ACHN (cell line): ENCODE measurements at regions not wholly inside any gene's neighbourhood (a gene's known extent, or its start where the extent isn't known, plus 50 kb on each side); places are given as distances from the start of the nearest gene placed in this dataset.
"Not testable (repeated sequence)": the region's sequence is repeated elsewhere in the genome, so short reads cannot be mapped to it uniquely, and the experiment has no call there.

Experiments
- DNase-seq: peaks from one replicate; pipeline ENCODE4 v3.0.0-alpha.2; 2015
- in situ Hi-C: cut with HindIII; loops from 2 replicates; pipeline ENCODE4 v1.10.0; 2017; ENCODE audit warnings: low sequenced_read_pairs, low pct_ligation_motif_present, low pct_unique_long_range_greater_than_20kb

DNA sequence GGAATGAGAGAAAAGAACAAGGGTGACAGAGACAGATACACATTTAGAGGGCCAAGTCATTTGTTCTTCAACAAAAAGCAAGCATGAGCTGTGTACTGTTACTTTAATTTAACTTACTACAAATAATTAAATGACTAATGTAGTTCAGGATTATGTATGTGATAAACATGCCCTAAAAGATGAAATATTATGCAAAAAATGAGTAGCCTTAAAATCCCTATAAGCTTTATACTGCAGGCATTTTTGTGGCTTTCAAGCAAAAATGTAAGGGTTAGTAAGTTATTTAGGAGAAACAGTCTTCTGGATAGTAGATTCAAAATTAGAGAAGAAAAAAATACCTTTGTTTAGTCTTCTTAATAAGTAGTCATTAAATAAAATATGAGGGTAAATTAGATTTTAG, 431.2 kb downstream of the CSNK1G3 start:
- no peak for DNase-seq
- in situ Hi-C loops, result no loop called here

DNA sequence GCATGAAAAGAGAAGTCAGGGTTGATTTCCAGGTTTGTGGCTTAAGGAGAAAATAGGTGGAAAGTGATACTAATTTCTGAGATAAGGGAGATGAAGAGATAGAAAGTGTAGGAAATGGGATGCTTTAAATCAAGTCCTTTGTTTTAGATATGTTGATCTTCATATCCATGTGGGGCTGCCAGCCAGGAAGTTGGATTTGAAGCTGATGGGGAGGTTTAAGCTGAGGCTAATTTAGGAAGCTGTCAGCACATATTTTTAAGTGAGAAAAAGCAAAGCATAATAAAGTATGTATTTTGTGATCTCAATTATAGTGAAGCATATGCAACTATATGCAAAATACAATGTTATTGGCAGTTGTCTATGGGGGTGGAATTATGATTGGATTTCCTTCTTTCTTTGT, 428.4 kb downstream of the CSNK1G3 start:
- in situ Hi-C loops, result no loop called here
- DNase-seq, result no peak

DNA sequence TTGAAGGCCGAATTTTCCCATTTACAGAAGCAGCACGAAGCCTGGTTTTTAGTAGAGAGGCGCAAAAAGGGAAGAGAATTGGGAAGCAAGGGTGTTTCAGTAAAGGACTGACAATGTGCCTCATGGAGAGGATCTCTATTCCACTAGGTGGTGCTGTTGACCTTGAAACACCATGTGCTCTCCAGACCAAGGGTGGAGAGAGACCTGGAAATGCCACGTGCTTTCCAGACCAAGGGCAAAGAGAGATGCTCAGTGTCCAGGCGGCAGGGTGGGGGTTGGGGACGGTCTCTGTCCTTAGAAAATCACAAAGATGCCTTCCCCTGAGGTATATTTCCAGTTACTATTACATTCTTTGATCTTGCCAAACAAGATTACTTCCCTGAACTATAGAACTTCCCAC, 425.3 kb downstream of the CSNK1G3 start:
- peak; percentile 53 for DNase-seq

DNA sequence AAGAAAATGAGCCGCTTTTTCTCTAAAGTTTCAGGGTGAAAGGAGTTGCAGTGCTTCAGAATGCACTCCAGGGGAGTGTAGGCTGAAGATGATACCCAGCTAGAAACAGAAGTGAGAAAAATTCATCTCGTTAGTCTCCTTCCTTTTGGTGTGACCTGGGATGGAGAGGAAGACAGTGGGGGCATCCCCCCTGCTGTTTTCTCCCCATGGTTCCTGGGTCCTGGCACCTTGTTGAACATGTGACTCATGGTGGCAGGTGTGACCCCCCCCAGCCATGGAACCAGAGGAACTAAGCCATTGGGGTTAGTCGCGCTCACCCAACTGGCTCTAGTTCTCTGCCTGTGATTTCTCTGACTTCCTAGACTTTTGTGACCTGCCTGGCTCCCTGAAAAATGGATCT, 424.6 kb downstream of the CSNK1G3 start:
- no peak for DNase-seq
- in situ Hi-C loops, result no loop called here

More for the DNA sequence above, 425.3 kb downstream of the CSNK1G3 start:
- in situ Hi-C loops, result no loop called here

DNA sequence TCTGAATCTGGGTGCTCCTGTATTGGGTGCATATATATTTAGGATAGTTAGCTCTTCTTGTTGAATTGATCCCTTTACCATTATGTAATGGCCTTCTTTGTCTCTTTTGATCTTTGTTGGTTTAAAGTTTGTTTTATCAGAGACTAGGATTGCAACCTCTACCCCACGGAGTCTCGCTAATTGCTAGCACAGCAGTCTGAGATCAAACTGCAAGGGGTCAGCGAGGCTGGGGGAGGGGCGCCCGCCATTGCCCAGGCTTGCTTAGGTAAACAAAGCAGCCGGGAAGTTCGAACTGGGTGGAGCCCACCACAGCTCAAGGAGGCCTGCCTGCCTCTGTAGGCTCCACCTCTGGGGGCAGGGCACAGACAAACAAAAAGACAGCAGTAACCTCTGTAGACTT, 421.8 kb downstream of the CSNK1G3 start:
- DNase-seq, in situ Hi-C loops: not testable (repeated sequence)

DNA sequence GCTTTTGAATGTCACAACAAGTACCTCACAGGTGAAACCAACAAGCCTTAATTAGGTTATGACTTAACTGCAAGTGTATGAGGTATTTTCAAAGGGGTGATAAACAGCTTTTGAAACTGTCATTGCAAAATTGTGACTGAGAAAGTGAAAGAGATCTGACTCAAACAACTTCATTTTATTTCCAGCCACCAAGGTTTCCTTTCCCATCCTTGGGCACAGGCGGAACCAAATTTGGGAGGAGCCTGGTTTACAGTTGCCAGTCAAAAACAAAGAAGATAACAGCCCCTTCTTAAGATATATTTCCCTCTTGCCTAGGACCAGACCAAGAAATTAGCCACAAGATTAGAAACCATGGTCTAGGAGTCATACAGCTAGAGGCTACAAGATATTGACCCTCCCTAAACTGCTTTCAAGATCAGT, 417.1 kb downstream of the CSNK1G3 start:
- in situ Hi-C loops, result no loop called here
- no peak for DNase-seq

DNA sequence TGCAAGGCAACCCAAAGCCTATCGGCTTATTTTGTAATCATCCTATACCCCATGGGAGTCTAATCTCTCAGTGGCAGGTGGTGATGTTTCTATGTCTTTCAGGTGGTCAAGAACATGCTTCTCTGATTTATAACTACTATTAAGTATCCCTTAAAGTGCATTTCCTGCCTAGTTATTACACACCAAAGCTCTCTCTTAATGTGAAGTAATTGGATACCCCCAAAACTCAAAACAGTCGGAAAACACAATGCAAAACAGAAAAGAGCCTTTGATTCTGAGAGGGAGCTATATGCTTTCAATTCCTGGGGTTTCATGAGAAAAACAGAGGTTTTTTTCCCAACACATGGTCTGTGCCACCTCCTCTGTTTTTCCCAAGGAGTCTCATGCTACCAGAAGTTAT, 416.4 kb downstream of the CSNK1G3 start:
- in situ Hi-C loops, result no loop called here
- DNase-seq, result no peak

DNA sequence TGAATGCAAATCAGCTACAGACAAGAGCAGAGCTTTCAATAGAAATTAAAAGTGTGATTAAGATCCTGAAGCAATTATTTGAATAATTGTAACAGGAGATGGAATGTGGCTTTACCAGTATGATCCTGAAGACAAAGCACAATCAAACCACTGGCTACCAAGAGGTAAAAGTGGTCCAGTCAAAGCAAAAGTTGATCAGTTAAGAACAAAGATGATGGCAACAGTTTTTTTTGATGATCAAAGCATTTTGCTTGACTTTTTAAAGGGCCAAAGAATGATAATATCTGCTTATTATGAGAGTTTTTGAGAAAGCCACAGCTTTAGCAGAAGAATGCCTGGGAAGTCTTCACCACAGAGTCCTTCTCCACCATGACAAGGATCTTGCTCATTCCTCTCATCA, 409.2 kb downstream of the CSNK1G3 start:
- DNase-seq, result no peak
- in situ Hi-C loops, result no loop called here

DNA sequence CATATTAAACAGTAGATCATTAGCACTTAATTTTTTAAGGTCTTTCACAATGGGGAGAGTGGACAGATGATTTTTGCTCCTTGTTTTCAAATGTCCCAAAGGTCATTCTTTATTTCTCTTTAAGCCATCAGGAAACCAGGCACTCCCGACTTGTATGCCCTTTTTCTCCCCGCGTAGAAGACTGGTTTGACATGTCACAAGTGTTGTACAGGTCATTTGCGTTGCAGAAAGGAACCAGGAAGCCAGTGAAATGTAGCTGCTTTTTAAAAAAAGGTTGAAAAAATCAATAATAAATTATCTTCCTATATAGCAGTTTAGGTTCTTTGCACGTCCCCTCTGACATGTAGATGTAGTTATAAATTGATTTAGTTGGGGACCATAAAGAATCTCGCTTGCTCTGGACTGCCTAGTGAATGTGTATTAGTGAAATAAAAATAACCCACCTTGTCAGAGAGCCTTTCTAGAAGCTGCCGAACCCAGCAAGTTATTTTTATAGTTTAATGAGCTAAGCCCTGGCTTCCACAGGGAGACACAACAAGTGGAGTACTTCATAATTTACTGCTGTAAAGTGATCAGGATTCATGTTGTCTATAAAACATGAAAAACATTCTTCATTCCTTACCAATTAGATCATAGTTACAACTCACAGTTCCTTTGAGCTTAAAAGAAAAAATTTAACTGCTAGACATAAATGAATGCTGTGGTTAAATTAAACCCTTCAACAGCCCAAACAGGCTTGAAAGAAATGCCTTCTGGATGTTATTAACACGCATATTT, 404.6 kb downstream of the CSNK1G3 start:
- in situ Hi-C loops, result no loop called here
- peak; percentile 47 for DNase-seq

DNA sequence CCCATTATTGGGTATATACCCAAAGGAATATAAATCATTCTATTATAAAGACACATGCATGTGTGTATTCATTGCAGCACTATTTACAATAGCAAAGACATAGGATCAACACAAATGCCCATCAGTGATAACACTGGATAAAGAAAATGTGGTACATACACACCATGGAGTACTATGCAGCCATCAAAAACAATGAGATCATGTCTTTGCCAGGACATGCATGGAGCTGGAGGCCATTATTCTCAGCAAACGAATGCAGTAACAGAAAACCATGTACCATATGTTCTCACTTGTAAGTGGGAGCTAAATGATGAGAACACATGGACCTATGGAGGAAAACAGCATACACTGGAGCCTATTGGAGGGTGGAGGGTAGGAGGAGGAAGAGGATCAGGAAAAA, 402.4 kb downstream of the CSNK1G3 start:
- in situ Hi-C loops, result no loop called here
- DNase-seq, result no peak

DNA sequence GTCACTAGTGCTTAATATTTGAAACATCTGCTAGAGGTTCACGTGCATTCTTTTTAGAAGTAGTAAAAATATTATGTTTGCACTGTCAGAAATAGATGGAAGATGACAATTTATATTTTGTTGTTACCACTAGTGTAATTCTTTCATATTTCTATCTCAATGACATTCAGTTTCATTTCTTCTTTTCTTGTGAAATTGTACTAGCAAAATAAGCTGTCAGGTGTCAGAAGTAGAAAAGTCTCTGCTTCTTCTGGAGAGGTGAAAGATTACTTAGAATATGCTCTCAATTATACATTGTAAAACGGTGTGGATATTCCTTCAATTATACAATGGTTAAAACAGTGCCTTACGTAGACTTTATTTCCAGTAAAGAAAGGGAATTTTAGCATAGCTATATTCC, 395.4 kb downstream of the CSNK1G3 start:
- no peak for DNase-seq
- in situ Hi-C loops, result no loop called here

DNA sequence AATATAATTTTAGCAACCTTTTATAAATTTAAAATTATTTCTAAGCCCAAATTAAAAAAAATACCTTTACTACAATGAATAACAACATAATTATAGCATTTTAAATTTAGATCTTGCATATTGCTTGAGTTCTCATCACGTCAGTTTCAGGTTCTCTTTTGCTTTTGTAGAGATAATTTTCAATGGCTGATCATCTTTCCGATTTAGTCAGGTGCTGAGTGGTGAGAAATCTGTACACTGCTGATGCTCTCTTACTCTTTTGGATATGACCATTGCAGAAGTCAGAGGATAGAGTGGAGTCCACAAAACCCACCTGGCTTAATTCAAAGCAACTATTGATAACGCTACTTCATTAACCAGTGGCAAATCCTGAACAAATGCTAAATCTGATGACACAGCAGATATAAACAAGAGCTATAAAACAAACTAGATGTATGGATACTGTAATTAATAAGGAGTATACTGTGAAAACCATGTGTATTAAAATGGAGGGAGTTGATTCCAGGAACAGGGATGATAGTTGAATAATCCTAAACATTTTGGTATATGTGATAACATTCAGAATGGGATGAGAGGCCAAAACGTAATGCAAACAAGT, 394.8 kb downstream of the CSNK1G3 start:
- DNase-seq, result no peak
- in situ Hi-C loops, result no loop called here

DNA sequence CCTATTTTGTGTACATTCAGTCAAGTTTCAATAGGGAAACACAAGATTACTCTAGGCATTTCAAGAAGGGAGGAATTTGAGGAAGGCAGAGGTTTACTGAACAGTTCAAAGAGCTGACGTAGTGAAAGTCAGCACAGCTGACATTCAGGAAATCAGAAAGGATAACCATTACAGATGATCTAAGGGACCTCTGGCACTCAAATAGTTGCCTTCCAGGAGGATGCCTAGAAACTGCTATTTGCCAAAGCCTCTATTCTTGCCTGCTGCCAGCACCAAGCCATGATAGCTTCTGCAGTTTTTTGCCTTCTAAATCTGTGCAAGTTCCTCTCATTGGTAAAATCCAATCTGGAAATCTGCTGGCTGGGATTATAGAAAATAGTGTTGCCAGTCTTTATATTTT, 373.1 kb downstream of the CSNK1G3 start:
- in situ Hi-C loops, result no loop called here
- DNase-seq, result no peak

DNA sequence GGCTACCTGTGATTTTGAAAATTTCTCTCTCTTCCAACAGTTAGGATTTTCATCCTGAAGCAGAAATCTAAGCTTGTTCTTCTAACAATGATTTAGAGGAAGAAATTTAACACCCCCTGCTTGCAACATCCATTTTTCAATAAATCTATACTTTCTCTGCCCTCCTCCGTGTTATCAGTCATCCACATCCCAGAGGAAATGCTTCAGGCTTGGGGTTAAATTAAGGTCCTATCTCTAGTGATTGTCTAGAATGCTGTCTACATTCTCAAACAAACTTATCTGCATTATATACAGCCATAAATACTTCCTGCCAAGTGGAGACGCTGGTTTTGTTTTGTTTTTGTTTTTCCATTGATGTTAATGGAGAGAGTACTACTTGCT, 371.0 kb downstream of the CSNK1G3 start:
- in situ Hi-C loops, result no loop called here
- no peak for DNase-seq

DNA sequence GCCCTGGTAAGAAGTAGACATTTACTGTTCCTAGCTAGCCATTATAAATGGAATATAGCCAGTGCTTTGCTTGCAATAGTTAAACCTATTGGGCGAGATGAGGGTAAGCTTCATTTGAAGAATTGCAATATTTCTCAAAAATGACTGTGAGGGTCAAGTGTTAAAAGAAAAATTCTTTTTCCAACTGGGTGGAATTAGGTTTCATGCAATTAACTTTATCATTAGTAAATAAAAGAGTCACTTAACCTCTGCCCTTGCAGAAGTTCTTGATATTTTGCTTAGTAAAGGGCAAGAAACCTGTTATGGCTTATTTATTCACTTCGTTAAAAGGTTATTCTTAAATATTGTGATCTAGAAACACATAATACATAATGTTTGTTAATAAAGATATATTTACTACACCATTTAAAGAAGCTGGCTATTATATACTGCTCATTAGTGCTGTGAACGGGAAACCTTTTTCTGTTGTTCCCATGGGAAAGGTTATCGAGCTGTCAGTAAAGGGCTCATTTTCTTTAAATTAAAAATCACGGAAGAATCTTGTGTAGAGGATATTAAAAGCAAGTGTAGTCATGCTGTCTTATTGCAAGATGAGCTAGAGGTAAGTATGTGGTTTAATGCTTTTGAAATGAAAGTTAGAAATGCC, 370.5 kb downstream of the CSNK1G3 start:
- in situ Hi-C loops, result no loop called here
- no peak for DNase-seq

DNA sequence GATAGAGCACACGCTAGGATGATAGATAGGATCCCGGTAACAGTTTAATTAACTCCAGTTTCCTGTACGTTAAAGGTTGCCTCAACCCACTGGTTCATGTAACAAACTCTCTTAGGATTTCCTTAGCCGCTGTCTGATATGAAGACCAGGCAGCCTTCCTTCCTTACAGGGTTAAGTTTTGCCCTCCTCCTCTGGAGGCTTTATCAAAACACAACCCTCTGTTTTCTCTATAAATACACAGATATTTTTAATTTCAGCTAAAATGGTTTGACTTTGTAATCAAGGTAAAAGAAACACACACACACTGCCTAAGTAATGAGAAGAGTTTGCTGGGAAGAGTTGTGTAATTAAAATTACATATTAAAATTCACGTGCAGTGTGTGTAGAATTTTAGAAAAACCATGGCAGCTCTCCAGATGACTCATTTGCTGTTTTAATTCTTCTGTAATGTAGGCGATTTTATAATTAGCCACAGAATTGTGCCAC, 369.8 kb downstream of the CSNK1G3 start:
- DNase-seq, result peak; percentile 9
- in situ Hi-C loops, result no loop called here

DNA sequence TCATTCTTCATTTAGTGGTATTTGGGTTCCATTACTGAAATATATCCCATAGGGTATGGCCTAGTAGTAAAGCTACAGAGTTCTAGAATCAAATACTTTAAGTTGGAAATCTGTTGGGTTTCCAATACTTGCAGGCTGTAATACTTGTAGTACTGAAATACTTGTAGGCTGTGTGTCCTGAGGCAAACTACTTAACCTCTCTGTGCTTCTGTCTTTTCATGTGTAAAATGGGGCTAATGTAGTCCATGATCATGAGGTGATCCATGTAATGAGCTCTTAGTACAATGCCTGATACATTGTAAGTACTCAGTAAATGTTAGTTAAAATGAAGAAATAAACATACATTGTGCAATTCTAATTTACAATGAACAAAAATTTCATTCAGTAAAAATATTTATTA, 368.9 kb downstream of the CSNK1G3 start:
- DNase-seq, result no peak
- in situ Hi-C loops, result no loop called here

DNA sequence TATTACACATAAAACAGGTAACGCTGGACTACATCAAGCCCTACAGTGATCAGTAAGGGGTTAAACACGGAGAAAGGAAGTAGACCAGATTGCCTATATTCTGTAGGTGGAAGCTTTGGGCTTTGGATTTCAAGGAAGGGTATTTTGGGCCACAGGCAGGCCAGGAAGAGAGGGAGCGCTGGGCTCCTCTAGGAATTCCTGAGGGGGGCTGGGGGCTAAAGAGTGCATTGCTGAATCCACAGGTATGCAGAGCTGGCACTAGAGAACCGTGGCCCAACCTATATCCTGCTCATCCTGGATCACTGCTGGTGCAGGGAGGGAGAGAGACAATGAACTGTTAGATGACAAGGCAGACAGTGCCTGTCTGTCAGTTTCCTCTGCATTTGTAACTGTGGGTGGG, 367.1 kb downstream of the CSNK1G3 start:
- DNase-seq, result no peak
- in situ Hi-C loops, result no loop called here

DNA sequence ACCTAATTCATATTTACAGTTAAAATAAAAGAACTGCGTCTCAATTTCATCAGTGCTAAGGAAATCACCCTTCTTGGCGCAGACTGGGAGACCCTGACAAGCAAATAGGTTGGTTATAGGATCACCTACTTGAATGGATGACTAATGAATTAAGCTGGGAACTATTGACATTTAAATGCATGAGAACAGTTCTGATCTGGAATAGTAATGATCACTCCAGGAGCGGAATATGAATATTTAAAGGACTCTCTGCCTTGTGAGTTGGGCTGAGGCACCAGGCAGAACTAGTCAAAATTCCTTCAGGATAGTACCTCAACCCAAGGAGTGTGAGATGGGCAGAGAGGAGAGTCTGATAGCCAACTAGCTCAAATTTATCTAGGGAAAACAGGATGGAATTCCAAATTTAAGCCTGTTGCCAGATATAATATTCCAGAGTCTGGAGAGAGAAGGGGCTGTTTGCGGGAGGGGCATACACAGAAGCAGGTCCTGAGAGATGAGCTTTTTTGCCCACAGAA, 364.4 kb downstream of the CSNK1G3 start:
- in situ Hi-C loops, result no loop called here
- no peak for DNase-seq
